ENCODE measurements at regions not wholly inside any gene's neighbourhood (a gene's known extent, or its start where the extent isn't known, plus 50 kb on each side); places are given as distances from the start of the nearest gene placed in this dataset.

DNA sequence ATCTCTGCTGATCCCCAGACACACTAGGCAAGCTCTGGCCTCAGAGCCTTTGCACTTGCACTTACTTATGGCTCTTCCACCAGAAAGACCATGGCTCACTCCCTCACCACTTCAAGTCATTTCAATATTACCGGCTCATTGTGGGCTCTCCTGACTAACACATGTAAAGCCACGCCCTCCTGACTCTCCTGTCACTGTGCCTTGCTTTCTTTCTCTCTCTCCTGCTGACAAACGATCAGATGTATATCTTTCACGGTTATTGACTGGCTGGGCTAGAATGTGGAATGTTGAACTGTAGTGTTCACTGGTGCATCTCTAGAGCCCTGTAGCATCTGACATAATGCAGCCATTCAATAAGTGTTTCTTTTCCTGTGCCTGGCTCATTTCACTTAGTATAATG, 425.1 kb downstream of the RAB28 start:
- DNase-seq (ENCODE audit: low read depth in 1 of 2, low spot score in 1 of 2) = no peak

DNA sequence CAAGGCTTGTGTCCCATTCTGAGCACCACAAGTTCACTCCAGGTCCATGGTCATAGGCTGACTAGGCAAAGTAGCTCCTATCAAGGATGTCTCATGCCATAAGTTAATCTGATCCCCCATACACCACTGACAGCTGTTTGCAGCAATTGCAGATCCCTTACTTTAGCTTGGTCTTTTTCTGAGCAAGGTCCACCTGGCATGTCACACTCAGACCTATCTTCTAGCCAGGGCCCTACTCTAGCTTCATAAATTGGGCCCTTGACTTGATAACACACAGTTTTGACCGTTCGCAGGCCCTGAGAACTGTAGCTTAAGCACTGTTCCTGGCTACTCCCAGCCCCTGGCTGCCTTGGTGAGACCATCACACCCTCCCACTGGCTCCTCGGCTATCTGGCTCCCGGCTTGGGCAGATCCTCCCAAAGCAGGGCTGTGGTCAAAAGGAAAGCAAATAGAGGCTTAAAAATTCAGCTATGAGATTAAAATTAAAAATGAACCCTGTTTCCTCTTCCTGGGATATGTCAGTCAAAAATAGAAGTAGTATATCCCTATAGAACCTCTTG, 427.4 kb downstream of the RAB28 start:
- no peak for DNase-seq (ENCODE audit: low read depth in 1 of 2, low spot score in 1 of 2)

DNA sequence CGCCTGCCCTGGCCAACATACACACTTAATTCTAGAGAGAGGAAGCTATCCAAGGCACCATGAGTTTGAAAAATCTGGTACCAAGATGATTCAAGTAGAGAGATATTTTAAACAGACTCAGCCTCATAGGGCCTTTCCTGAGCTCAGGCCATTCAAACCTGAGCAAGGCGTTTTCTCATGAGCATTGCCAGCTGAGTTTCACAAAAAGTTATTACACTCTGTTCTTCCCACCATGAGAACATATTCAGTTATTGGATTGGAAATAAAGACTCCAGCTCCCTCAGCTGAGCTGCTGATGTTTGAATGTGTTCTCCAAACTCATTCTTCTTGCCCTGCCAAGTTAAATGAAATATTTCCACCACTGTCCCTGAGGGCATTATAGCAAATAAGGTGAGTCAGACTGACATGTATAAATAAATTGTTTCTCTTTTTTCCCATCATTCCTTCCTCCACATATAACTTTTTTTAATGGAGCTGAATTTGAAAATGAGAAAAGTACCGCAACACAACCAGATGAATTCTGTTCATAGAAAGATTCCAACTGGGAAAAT, 429.6 kb downstream of the RAB28 start:
- DNase-seq (ENCODE audit: low read depth in 1 of 2, low spot score in 1 of 2) = no peak

DNA sequence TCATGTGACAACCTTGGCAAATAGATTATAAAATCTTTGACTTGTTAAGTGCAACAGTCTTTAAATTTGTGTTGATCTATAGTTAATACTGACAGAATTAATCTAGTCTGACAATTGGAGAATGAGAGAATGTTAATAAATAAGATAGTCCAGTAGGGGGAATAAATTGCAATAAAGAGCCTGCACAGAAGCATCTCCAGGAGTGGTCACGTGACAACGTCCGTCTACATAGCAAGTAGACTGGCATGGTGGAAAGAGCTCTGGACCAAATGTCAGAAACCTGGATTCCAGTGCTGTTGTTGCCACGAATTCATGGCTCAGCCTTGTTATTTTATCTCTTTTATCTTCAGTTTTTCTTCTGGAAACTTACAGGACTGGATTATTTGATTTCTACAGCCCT, 436.5 kb downstream of the RAB28 start:
- no peak for DNase-seq (ENCODE audit: low read depth in 1 of 2, low spot score in 1 of 2)

DNA sequence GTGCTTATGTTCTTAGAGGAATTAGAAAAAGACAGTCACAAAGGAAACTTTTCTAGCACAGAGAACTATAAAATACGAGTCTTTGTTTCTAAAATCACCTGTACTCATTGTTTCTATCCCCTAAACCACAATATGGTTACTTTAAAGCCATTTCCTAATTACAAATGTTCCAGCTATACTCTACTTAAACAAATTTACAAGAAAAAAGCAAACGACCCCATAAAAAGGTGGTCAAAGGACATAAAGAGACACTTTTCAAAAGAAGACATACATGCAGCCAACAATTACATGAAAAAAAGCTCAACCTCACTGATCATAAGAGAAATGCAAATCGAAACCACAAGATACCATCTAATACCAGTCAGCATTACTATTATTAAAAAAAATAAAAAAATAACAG, 447.3 kb downstream of the RAB28 start:
- no peak for DNase-seq (ENCODE audit: low read depth in 1 of 2, low spot score in 1 of 2)

DNA sequence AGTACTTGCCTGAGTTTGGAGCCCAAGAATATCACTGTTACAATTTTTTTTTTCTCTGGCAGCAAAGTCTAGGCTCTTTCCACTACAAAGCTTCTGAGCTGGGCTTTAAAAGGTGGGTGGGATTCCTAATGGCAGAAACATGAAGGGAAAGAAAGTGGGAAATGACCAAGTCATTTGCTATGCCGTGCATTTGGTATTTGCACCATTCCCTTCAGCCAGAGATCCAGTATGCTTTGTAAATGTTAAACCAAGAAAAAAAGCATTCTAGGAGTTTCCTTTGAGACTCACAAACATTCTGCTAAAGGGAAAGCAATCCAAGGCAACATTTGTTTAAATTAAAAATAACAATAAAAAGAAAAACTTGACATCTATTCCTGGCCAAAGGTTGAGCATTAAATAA, 451.2 kb downstream of the RAB28 start:
- DNase-seq (ENCODE audit: low read depth in 1 of 2, low spot score in 1 of 2) = no peak

DNA sequence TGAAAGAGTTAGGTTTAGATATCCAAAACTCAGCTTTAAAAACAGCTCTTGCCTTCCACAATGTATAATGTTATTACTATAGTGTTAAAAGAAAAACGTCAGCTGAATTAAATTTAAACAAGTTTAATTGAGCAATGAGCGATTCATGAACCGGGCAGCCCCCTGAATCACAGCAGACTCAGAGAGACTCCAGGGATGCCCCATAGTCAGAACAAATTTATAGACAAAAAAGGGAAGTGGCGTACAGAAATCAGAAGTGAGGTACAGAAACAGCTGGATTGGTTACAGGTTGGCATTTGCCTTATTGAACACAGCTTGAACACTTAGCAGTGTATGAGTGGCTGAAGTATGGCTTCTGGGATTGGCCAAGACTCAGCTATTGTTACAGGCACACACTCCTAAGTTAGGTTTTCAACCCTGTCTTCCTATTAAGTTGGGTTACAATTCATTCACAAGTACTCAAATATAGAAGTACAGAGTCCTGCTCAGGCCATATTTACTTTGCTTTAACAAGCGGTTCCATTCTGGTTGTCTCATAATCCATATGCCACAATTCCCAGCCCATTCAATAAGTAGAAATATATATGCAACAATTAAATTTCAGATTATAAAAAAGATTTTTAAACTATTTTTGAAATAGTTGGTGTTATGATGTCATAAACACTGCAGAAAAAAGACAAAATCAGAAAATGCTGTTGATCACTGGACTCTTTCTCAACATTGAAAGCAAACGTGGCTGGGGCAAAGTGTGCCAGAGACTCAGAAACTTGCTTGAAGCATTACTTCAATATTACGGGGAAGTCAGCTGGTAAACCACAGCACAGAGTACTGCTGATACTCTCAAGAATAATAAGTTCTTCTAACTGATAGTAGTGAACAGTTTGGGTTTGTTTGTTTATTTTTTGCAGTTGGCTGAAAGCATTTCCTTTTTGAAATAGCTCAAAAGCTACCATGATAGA, 459.7 kb downstream of the RAB28 start:
- DNase-seq (ENCODE audit: low read depth in 1 of 2, low spot score in 1 of 2) = no peak

DNA sequence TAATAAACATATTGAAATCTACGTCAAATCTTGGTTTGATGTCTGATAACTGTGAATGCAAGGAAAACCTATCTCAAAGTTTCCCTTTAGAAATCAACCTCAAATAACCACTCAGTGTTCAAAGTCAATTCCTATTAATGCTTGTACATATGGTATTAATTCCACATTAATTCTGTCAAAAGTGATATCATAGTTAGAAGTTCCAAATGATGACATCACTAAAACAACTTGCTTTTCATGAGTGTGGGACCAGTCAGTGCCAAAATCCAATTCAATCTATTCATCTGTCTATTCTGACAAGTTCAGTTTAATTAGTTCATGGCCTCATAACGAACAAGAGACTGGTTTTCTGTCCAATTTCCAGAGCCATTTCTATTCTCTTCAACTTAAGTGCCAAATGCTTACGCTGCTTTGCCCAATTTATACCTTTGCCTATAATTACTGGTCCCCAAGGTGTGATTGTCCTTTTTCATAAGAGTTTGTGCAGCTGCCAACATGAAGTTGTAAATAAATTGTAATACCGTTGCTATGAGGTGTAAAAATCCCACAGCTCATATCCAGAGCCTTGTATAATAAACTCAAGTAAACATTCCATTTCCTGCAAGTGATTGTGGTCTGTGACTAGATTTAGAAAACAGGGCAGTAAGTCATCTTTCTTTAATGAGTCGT, 476.2 kb downstream of the RAB28 start:
- no peak for DNase-seq (ENCODE audit: low read depth in 1 of 2, low spot score in 1 of 2)

DNA sequence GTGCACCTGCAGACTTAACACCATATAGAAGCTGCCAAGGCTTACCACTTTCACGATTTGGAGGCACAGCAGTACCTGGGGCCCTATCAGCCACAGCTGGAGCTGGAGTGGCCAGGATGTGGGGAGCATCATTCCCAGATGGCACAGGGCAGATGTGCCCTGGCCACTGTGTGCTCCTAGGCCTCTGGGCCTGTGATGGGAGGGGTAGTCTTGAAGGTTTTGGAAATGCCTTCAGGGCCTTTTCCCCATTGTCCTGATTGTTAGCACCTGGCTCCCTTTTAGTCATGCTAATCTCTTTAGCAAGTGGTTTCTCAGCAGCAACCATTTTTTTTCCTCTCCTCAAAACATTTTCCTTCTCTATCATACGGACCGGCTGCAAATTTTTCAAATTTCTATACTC, 490.2 kb downstream of the RAB28 start:
- DNase-seq (ENCODE audit: low read depth in 1 of 2, low spot score in 1 of 2) = no peak

DNA sequence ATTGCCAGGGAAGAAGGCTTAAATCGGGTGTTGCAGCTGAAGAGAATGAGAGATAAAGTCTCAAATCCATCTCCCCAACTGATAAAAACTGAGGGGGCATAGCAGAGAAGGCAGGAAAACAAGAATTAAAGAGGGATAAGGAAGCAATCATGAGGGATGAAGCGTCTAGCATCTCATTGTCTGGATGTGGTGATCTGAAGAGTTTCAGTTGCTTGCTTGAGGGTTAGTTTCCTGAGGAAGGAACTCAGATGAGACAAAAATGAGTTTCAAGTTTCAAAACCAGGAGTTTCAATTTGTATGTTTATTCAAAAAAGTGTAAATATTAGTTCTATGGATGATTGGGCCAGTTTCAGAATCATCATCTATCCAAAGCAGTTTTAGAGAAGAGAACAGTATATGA, 496.9 kb downstream of the RAB28 start:
- no peak for DNase-seq (ENCODE audit: low read depth in 1 of 2, low spot score in 1 of 2)

DNA sequence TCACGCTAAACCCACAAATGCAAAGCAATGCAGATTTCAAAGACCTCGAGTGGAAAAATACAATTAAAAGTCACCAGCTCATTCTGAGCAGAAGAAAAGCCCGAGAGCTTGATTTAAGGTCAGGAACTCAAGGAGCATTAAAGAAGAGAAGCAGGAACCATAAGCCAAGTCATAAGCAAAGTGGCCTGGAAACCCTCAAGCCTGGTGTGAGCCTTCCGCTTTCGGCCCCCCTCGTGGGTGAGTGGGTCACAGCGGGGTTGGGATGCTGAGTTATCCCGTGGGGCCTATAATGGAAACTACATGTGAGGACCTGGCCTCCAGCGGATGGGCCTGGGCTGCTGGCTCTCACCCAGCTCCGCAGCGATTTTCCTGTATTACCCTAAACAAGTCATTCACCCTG, 504.3 kb downstream of the RAB28 start:
- no peak for DNase-seq (ENCODE audit: low read depth in 1 of 2, low spot score in 1 of 2)

DNA sequence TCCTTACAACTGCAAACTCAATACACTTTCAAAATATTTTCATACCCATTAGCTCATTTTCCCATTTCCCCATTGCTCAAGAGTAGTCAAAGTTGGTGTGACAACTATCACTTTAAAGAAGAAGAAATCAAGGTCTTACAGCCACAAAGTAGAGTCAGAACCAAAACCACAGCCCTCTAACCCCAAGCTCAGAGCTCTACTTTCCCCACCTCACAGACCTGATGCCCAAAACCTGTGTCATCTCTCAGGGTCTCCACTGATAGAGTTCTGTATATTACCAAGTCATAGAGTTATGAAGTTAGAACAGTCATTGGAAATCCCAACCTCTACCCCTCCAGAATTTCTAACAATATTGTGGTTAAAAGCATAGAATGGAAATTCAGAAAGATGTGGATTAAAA, 505.8 kb downstream of the RAB28 start:
- DNase-seq (ENCODE audit: low read depth in 1 of 2, low spot score in 1 of 2) = no peak

DNA sequence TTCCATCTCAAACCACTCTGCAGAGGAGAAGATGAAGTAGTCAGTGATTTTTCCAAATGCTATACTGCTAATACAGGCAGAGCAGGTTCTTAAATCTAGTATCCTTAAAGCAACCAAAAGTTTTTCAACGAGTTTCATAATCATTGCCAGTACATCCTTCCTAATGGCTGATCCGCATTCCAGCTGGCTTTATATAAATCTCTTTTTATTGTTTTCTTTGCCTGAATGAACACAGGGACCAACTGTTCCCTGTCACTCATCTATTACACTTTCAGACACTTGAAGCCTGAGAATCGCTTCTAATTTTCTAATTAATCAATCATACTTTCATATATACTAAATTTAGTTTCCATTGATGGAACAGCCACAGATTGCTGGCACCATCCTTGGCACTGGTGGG, 508.6 kb downstream of the RAB28 start:
- no peak for DNase-seq (ENCODE audit: low read depth in 1 of 2, low spot score in 1 of 2)

DNA sequence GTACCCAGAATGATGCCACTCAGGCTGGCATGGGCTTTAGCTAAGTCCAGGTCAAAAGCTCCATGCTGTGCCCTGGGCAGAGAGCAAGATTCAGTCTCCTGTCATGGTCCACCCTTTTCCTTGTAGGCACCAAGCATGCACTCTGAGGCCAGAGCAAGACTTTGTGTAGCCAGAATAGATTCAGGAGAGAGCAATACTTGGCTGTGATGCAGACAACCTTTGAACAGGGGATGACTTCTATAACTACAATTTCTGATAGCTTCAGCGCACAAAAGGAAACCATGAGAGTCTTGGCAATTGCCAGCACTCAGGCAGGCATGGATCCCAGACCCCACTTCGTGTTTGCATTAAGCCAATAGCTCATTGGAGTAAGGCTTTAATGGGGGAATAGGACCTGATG, 510.6 kb downstream of the RAB28 start:
- DNase-seq (ENCODE audit: low read depth in 1 of 2, low spot score in 1 of 2) = no peak

DNA sequence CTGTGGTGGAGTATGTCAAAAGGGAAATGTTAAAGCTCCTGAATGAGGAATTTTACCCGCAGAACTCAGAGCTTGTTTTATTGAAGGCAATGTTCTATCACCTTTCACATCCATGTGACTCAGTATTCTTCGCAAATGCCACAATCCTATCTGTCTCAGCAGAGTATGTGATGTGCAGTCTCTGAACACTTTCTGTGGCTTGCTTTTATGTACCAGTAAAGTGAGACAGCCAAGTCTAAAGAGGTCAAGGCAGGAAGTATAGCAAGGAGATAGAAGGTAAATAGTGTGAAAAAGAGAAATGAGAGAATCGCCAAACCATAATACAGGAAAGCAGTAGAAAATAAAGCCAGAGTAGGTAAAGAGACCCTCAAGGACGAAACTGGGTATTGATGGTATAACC, 515.8 kb downstream of the RAB28 start:
- no peak for DNase-seq (ENCODE audit: low read depth in 1 of 2, low spot score in 1 of 2)

DNA sequence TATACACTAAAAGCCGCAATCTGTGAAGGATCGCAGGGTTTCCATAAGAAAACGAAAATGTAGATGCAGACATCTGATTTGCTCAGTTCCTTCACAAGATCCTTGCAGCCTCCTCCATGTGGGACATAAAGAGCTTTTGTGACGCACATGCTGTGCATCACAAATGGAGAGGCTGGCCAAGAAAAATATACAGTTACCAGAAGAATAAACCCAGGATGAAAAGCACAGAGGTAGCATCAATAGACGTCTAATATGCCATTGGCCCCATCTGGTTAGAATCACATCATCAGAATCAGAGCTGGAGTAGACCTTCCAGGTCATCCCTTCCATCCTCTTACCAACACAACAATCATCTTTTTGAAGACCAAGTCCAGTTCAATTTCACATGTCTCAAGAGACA, 517.4 kb downstream of the RAB28 start:
- no peak for DNase-seq (ENCODE audit: low read depth in 1 of 2, low spot score in 1 of 2)

DNA sequence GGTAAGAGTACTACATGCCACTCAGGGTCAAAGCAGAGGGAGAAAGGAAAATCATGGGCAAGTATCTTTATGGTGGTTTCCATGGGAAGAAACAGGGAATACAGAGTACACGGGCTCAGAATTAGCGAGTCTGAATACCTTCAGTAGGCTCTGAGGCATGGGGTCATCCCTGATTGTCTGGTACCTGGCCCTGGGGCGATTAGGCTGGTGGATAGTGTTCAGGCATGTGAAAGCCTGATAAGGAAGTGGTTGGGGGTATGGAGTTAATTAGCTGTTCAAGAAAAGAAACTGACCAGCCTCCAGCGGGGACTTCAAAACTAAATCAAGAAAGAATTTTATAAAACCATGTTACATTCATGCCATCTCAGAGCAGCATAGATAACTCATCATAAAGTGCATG, 518.8 kb downstream of the RAB28 start:
- no peak for DNase-seq (ENCODE audit: low read depth in 1 of 2, low spot score in 1 of 2)

DNA sequence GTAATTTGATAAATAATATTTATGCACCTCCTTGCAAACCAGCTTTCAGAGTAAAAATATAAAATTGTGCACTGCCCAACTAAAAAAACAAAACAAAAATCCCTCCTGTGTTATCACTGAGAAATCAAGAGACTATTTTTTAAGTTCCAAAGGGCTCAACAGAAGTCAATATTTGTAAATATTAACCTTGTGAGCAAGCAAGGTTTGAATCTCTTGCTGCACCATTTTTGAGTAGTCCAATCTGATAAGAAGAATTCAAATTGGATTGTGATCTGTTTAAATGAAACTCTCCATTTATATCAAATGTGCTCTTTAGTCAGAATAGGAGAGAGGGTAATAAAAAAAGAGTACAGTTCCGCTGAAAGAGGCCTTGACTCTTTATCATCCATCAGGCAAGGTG, 520.2 kb downstream of the RAB28 start:
- DNase-seq (ENCODE audit: low read depth in 1 of 2, low spot score in 1 of 2) = no peak

DNA sequence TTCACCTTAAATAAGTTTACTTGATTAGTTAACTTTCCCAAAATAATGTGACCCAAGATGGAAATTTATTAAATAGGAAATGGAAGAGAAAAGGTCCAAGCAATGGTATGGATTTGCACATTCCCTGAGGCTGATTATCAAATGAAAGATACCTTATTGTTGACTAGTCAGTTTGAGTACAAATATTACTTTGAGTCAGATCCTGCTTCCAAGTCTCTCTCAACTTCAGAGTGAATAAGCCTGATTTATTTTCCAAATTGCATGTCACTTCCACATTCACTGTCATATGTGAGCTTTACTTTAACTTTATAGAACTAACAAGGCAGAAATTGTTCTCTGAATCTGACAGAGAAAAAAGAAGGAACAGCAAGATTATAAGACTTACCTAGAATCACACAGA, 520.8 kb downstream of the RAB28 start:
- no peak for DNase-seq (ENCODE audit: low read depth in 1 of 2, low spot score in 1 of 2)

DNA sequence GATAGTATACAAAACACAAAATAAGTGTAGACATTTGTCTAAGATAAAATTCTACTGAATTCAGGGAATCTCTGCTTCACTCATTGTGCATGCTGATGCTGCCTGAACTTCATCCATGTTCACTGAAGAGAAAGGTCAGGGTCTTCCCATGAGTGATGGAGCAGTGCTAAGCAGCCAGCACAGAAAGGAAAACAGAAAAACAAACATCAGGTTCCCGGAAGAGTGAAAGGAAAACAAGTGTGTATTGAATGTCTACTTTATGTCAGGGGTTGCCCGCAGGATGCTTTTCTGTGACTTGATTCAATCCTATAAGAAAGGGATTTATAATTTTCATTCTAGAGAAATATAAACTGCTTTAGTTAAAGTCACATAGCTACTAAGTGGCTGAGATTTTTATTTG, 522.4 kb downstream of the RAB28 start:
- no peak for DNase-seq (ENCODE audit: low read depth in 1 of 2, low spot score in 1 of 2)

DNA sequence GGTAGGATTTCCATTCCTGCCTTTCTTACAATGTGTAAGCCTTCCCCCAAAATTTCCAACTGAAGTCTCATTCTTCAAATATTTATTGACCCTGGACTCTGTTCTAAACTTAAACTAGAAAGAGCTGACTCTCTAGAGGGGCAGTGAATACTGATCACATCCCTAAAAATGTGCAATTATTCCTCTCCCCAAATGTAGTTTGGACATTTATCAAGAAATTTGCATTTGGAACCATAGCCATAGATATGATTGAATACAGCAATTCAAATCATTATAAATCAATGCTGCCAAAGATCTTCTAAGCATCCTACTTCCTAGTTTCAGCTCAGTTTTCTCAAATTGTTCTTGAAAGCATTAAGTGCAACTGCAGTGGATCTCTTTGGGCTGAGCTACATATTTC, 525.7 kb downstream of the RAB28 start:
- DNase-seq (ENCODE audit: low read depth in 1 of 2, low spot score in 1 of 2) = no peak

DNA sequence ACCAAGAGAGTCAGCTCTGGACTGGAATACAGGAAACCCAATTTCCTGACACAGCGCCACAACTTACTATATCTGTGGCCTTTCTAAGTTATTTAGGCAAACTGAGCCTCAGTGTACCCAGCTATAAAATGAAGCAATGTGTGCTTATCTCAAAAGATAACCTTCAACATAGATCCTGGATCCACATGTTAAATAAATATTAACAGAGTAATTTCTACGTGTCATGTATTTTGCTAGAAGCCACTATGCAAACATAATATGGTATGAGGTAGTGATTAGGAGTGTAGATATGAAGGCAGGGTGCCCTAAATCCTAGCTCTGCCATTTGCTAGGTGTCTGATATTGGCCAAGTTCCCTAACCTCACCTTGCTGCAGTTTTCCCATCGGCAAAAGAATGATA, 527.0 kb downstream of the RAB28 start:
- DNase-seq (ENCODE audit: low read depth in 1 of 2, low spot score in 1 of 2) = no peak

Data from activated CD4-positive, alpha-beta T cell treated with anti-CD3 and anti-CD28 coated beads, Interleukin-2, amount 50 U/mL, for 24 hours (primary cell).